ENCODE measurements at regions not wholly inside any gene's neighbourhood (a gene's known extent, or its start where the extent isn't known, plus 50 kb on each side); places are given as distances from the start of the nearest gene placed in this dataset.

GRCh38 chr16:54652201-54652770 is 278.4 kb upstream of the IRX5 start:
- H3K4me3 ChIP-seq (ENCODE audit: low read depth, low read length): no peak overlapping the region
- TF ChIP-seq, protein P1, sequence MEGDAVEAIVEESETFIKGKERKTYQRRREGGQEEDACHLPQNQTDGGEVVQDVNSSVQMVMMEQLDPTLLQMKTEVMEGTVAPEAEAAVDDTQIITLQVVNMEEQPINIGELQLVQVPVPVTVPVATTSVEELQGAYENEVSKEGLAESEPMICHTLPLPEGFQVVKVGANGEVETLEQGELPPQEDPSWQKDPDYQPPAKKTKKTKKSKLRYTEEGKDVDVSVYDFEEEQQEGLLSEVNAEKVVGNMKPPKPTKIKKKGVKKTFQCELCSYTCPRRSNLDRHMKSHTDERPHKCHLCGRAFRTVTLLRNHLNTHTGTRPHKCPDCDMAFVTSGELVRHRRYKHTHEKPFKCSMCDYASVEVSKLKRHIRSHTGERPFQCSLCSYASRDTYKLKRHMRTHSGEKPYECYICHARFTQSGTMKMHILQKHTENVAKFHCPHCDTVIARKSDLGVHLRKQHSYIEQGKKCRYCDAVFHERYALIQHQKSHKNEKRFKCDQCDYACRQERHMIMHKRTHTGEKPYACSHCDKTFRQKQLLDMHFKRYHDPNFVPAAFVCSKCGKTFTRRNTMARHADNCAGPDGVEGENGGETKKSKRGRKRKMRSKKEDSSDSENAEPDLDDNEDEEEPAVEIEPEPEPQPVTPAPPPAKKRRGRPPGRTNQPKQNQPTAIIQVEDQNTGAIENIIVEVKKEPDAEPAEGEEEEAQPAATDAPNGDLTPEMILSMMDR (IDR thresholded peaks at IDR 0.05; ENCODE audit: low read depth, low read length): no peak

DNA sequence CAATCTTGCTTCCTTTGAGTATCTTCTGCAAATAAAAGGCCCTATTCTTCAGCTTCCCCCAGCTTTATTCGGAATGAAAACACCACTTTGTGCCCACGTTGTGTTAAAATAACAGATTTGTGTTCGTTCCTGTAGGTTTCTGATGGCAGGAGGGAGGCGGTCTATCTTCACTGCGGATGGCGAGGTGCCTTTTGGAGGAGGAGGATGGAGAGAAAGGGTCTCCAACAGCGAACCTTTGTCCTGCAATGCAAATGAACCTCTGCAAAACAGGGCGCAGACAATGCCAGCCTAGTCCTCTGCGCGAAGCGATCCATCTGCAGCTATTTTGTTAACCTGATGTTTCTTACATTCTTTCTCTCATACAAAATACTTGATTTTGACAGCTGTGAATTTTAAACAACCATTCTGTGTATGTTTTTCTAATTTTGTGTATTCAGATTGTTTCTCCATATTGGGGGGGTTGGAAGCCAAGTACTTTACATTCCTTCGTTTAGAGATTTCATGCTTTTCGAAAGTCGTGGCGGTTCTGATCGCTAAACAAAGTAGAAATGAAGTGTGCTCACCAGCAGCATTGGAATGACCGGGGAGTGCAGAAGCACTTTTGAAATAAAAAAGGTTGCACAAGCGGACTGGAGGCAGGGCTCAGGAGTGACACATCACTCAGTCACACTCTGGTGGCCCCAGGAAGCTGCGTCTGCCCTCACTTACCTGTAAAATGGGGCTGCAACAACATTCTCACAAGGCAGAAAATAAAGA is 279.0 kb upstream of the IRX5 start:
- TF ChIP-seq, protein P1 (IDR thresholded peaks at IDR 0.05; ENCODE audit: low read depth, low read length): no peak
- H3K4me3 ChIP-seq (ENCODE audit: low read depth, low read length): no peak overlapping the region

GRCh38 chr16:54649876-54650275 is 280.8 kb upstream of the IRX5 start:
- TF ChIP-seq, protein P1 (IDR thresholded peaks at IDR 0.05; ENCODE audit: low read depth, low read length): no peak
- H3K4me3 ChIP-seq (ENCODE audit: low read depth, low read length): no peak overlapping the region

DNA sequence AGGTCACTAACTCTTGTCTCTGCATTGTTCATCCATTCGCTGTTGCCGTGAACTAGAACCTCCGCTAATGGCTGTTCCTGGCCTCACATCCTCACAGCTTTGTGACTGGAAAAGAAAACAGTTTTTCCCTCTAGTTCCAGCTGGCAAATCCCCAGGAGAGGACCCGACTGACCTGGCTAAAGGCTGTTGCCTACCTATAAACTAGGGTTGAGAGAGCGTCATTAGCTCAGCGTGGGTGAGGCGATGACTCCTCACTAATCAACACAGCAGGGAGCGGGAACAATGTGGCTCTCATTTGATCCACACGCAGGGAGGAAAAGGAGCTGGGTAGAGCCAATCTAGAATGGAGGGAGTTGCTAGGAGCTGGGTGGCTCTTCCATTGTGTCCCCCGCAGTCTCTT is 282.1 kb upstream of the IRX5 start:
- TF ChIP-seq, protein P1 (IDR thresholded peaks at IDR 0.05; ENCODE audit: low read depth, low read length): no peak

GRCh38 chr16:54647725-54648221 is 282.9 kb upstream of the IRX5 start:
- TF ChIP-seq, protein P1 (IDR thresholded peaks at IDR 0.05; ENCODE audit: low read depth, low read length): no peak
- no peak overlapping the region for H3K4me3 ChIP-seq (ENCODE audit: low read depth, low read length)

More for the DNA sequence above, 282.1 kb upstream of the IRX5 start:
- H3K4me3 ChIP-seq (ENCODE audit: low read depth, low read length): no peak overlapping the region

DNA sequence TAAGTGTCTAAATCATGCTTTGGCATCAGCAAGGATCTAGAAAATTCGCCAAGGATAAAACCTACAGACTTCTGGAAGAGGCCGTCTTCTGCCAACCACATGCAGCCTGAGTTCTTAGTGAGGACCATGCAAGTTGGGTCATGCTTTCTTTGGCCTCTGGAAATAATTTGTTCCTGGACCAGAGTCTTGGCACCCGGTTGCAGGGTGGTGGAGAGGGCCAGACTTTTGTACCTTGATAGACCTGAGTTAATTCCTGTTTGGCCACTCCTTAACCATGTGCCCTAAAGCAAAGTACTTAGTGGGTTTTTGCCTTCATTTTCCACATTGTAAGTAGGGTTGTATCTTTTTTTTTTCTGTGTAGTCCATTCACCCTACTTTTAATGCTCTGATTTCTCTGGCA is 283.4 kb upstream of the IRX5 start:
- TF ChIP-seq, protein P1 (IDR thresholded peaks at IDR 0.05; ENCODE audit: low read depth, low read length): no peak
- H3K4me3 ChIP-seq (ENCODE audit: low read depth, low read length): no peak overlapping the region

DNA sequence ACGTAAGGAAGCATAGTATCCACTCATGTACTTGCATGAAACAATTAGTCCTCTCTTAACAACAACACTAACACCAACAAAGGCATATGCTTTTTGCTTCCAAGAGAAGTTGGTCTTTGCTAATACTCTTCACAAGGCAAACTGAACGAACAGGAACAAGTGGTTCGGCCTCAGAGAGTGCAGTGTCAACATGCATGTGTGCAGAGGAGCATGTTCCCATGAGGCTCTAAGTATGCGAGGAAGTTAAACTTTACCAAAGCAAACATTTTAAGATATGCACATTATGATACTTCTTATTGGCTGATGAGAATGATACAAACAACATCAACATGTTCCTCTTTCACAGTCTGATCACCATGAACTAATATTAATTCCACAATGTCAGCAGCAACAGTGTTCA is 285.3 kb upstream of the IRX5 start:
- H3K4me3 ChIP-seq (ENCODE audit: low read depth, low read length): no peak overlapping the region
- TF ChIP-seq, protein P1 (IDR thresholded peaks at IDR 0.05; ENCODE audit: low read depth, low read length): no peak

Measured in WI38 (cell line).